ENCODE measurements at regions not wholly inside any gene's neighbourhood (a gene's known extent, or its start where the extent isn't known, plus 50 kb on each side); places are given as distances from the start of the nearest gene placed in this dataset.

DNA sequence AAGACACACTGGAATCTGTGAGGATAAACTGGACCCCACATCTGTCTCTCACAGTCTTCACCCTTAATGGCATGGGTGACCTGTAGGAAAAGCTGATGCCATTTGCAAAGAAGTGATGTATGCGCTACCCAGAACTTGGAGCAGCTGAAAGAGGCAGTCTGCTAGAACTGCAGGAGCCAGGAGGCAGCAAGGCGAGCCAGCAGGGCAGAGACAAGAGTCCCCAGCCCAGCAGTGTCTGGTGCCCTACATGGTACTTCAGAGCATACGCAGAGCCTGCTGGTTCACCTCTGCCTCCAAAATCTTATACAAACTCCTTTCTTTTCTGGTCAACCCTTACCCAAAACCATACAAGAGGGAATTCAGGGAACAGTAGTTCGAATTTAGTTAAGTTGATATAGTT lies 683.1 kb upstream of the RAB6C start:
- Histone ChIP-seq H3K4me3 (ENCODE audit: low read length) (no peak overlapping the region), H3K9me3 (replicated peaks; ENCODE audit: insufficient read depth, low read length) (no peaks in the 10 kb centered on the region), H4K20me1 (ENCODE audit: insufficient read depth, low read length) (no peaks in the 10 kb centered on the region), H3K79me2 (ENCODE audit: low read length) (no peaks in the 10 kb centered on the region), H3K9me2 (replicated peaks; ENCODE audit: insufficient read depth, low read length) (no peaks in the 10 kb centered on the region), H3K36me3 (replicated peaks; ENCODE audit: insufficient read depth, low read length) (no peaks in the 10 kb centered on the region), H3K27ac (ENCODE audit: low read length) (no peak overlapping the region), H3K27me3 (replicated peaks; ENCODE audit: insufficient read depth, low read length) (no peaks in the 10 kb centered on the region), H2AFZ (ENCODE audit: low read length) (no peak overlapping the region), H3F3A (ENCODE audit: insufficient read depth, low read length) (no peaks in the 10 kb centered on the region), H3K4me1 (ENCODE audit: low read length) (no peaks in the 10 kb centered on the region), H3K4me2 (ENCODE audit: low read depth, low read length) (no peak overlapping the region), H3K9ac (ENCODE audit: low read length) (no peak overlapping the region)
- TF ChIP-seq EZH2phosphoT487 (IDR thresholded peaks at IDR 0.05; ENCODE audit: low read length): no peak
- TF ChIP-seq, protein P1, sequence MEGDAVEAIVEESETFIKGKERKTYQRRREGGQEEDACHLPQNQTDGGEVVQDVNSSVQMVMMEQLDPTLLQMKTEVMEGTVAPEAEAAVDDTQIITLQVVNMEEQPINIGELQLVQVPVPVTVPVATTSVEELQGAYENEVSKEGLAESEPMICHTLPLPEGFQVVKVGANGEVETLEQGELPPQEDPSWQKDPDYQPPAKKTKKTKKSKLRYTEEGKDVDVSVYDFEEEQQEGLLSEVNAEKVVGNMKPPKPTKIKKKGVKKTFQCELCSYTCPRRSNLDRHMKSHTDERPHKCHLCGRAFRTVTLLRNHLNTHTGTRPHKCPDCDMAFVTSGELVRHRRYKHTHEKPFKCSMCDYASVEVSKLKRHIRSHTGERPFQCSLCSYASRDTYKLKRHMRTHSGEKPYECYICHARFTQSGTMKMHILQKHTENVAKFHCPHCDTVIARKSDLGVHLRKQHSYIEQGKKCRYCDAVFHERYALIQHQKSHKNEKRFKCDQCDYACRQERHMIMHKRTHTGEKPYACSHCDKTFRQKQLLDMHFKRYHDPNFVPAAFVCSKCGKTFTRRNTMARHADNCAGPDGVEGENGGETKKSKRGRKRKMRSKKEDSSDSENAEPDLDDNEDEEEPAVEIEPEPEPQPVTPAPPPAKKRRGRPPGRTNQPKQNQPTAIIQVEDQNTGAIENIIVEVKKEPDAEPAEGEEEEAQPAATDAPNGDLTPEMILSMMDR (IDR thresholded peaks at IDR 0.05; ENCODE audit: low read length): no peak
- no peak for DNase-seq

DNA sequence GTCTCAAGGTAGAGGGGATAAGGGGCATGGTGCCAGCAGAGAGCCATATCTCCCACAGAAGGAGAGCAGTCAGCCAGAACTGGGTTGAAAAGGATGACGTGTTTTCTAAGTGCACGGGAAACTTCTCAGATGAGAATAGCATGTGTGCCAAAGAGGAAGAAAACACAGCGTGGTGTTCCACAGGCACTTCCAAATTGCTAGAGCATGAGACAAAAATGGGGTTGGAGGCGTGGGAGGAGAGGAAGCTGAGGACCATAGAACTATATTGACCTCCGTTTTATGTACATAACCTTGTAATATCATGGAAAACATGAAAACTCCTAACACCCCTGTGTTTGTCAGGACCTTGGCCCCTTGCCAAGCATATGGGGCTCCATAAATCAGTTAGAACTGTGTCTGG lies 682.7 kb upstream of the RAB6C start:
- no peak for DNase-seq
- no peaks in the 10 kb centered on the region for H3F3A ChIP-seq (ENCODE audit: insufficient read depth, low read length)

DNA sequence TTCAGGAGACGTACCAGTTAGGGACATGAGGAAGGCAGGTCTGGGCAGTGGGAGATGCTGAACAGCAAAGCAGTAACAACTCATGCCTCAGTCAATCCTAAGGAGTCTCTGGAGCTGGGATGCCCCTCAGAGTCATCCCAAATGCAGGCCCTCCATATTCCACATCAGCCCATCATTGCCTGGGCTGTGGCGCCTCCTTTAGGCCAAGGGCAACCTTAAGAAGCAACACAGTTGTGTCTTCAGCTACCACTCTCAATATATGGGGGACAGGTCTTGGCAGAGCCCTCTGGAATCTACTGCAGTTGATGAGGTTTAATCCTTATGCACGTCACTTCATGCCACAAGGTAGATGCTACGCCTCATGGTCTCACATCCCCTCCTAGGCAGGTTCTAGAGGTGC lies 682.0 kb upstream of the RAB6C start:
- Histone ChIP-seq H2AFZ (ENCODE audit: low read length) (no peak overlapping the region), H4K20me1 (ENCODE audit: insufficient read depth, low read length) (no peaks in the 10 kb centered on the region)
- no peak for DNase-seq

More for the DNA sequence above, 682.7 kb upstream of the RAB6C start:
- Histone ChIP-seq H3K4me1 (ENCODE audit: low read length) (no peaks in the 10 kb centered on the region), H3K36me3 (replicated peaks; ENCODE audit: insufficient read depth, low read length) (no peaks in the 10 kb centered on the region), H3K9me3 (replicated peaks; ENCODE audit: insufficient read depth, low read length) (no peaks in the 10 kb centered on the region), H2AFZ (ENCODE audit: low read length) (no peak overlapping the region), H3K27ac (ENCODE audit: low read length) (no peak overlapping the region), H3K4me2 (ENCODE audit: low read depth, low read length) (no peak overlapping the region), H4K20me1 (ENCODE audit: insufficient read depth, low read length) (no peaks in the 10 kb centered on the region), H3K9me2 (replicated peaks; ENCODE audit: insufficient read depth, low read length) (no peaks in the 10 kb centered on the region), H3K9ac (ENCODE audit: low read length) (no peak overlapping the region), H3K27me3 (replicated peaks; ENCODE audit: insufficient read depth, low read length) (no peaks in the 10 kb centered on the region), H3K79me2 (ENCODE audit: low read length) (no peaks in the 10 kb centered on the region), H3K4me3 (ENCODE audit: low read length) (no peak overlapping the region)
- TF ChIP-seq EZH2 (optimal IDR thresholded peaks at IDR 0.05; ENCODE audit: low read depth, low read length): no peak
- TF ChIP-seq, protein P1 (IDR thresholded peaks at IDR 0.05; ENCODE audit: low read length): no peak
- no peak for TF ChIP-seq EZH2phosphoT487 (IDR thresholded peaks at IDR 0.05; ENCODE audit: low read length)

More for the DNA sequence above, 682.0 kb upstream of the RAB6C start:
- H3K79me2 ChIP-seq (ENCODE audit: low read length): no peaks in the 10 kb centered on the region
- no peaks in the 10 kb centered on the region for H3F3A ChIP-seq (ENCODE audit: insufficient read depth, low read length)
- no peaks in the 10 kb centered on the region for H3K4me1 ChIP-seq (ENCODE audit: low read length)
- H3K36me3 ChIP-seq (replicated peaks; ENCODE audit: insufficient read depth, low read length): no peaks in the 10 kb centered on the region
- H3K9me3 ChIP-seq (replicated peaks; ENCODE audit: insufficient read depth, low read length): no peaks in the 10 kb centered on the region
- H3K9ac ChIP-seq (ENCODE audit: low read length): no peak overlapping the region
- no peak overlapping the region for H3K4me2 ChIP-seq (ENCODE audit: low read depth, low read length)
- no peaks in the 10 kb centered on the region for H3K9me2 ChIP-seq (replicated peaks; ENCODE audit: insufficient read depth, low read length)
- no peaks in the 10 kb centered on the region for H3K27me3 ChIP-seq (replicated peaks; ENCODE audit: insufficient read depth, low read length)
- TF ChIP-seq EZH2phosphoT487 (IDR thresholded peaks at IDR 0.05; ENCODE audit: low read length) (no peak), EZH2 (optimal IDR thresholded peaks at IDR 0.05; ENCODE audit: low read depth, low read length) (no peak)
- TF ChIP-seq, protein P1 (IDR thresholded peaks at IDR 0.05; ENCODE audit: low read length): no peak
- H3K4me3 ChIP-seq (ENCODE audit: low read length): no peak overlapping the region
- H3K27ac ChIP-seq (ENCODE audit: low read length): no peak overlapping the region
